ENCODE measurements at regions not wholly inside any gene's neighbourhood (a gene's known extent, or its start where the extent isn't known, plus 50 kb on each side); places are given as distances from the start of the nearest gene placed in this dataset.

GRCh38 chr4:156437666-156438065, 484.0 kb upstream of the CTSO start:
- Mint-ChIP-seq H3K9me3 (no peaks in the 10 kb centered on the region), H3K27ac (no peak overlapping the region), H3K4me3 (no peak overlapping the region), H3K27me3 (ENCODE audit: insufficient read depth) (no peaks in the 10 kb centered on the region), H3K36me3 (ENCODE audit: low read depth) (no peaks in the 10 kb centered on the region), H3K4me1 (ENCODE audit: low read depth) (no peaks in the 10 kb centered on the region)
- no peak for TF ChIP-seq CTCF (IDR thresholded peaks at IDR 0.05)
- DNase-seq: no peak

- TF ChIP-seq CTCF (IDR thresholded peaks at IDR 0.05): no peak
- Mint-ChIP-seq H3K9me3 (no peaks in the 10 kb centered on the region), H3K4me1 (ENCODE audit: low read depth) (peaks cover 36% of the 10 kb centered on the region), H3K36me3 (ENCODE audit: low read depth) (no peaks in the 10 kb centered on the region), H3K27me3 (ENCODE audit: insufficient read depth) (no peaks in the 10 kb centered on the region; the same call in 1 of the 2 replicates), H3K4me3 (no peak overlapping the region), H3K27ac (no peak overlapping the region)
- no peak for DNase-seq
Observed at GRCh38 chr4:156422576-156422975, 468.9 kb upstream of the CTSO start.

GRCh38 chr4:156420623-156421022, 467.0 kb upstream of the CTSO start:
- no peak for DNase-seq
- H3K4me1 Mint-ChIP-seq (ENCODE audit: low read depth): peaks cover 36% of the 10 kb centered on the region
- no peaks in the 10 kb centered on the region for H3K36me3 Mint-ChIP-seq (ENCODE audit: low read depth)
- no peaks in the 10 kb centered on the region for H3K9me3 Mint-ChIP-seq
- TF ChIP-seq CTCF (IDR thresholded peaks at IDR 0.05): no peak
- no peaks in the 10 kb centered on the region; the same call in 1 of the 2 replicates for H3K27me3 Mint-ChIP-seq (ENCODE audit: insufficient read depth)
- no peak overlapping the region for H3K27ac Mint-ChIP-seq
- H3K4me3 Mint-ChIP-seq: no peak overlapping the region

GRCh38 chr4:156419080-156419685, 465.5 kb upstream of the CTSO start:
- no peak for DNase-seq
- no peaks in the 10 kb centered on the region for H3K36me3 Mint-ChIP-seq (ENCODE audit: low read depth)
- no peak overlapping the region for H3K4me3 Mint-ChIP-seq
- H3K27me3 Mint-ChIP-seq (ENCODE audit: insufficient read depth): no peaks in the 10 kb centered on the region; the same call in 1 of the 2 replicates
- H3K9me3 Mint-ChIP-seq: no peaks in the 10 kb centered on the region
- no peak for TF ChIP-seq CTCF (IDR thresholded peaks at IDR 0.05)
- peaks cover 29% of the 10 kb centered on the region for H3K4me1 Mint-ChIP-seq (ENCODE audit: low read depth)
- H3K27ac Mint-ChIP-seq: no peak overlapping the region

- Mint-ChIP-seq H3K36me3 (ENCODE audit: low read depth) (no peaks in the 10 kb centered on the region), H3K27me3 (ENCODE audit: insufficient read depth) (no peaks in the 10 kb centered on the region), H3K9me3 (no peaks in the 10 kb centered on the region), H3K4me1 (ENCODE audit: low read depth) (no peaks in the 10 kb centered on the region), H3K4me3 (no peak overlapping the region), H3K27ac (no peak overlapping the region)
- TF ChIP-seq CTCF (IDR thresholded peaks at IDR 0.05): no peak
- no peak for DNase-seq
Observed at GRCh38 chr4:156414406-156414805, 460.7 kb upstream of the CTSO start.

Data from HFFc6 (cell line).